GM12874 (cell line): ENCODE measurements at regions not wholly inside any gene's neighbourhood (a gene's known extent, or its start where the extent isn't known, plus 50 kb on each side); places are given as distances from the start of the nearest gene placed in this dataset.

Source experiments
- CTCF ChIP-seq: IDR thresholded peaks from 2 replicates; pipeline ENCODE4 v1.5.1; 2011; ENCODE audit warnings: low read depth, mild to moderate bottlenecking, control low read depth, low read length, moderate library complexity; ENCODE audit not compliant: insufficient read depth

GRCh38 chr1:110765640-110766335, 91.0 kb upstream of the KCNA3 start:
- peak; percentile 67 for TF ChIP-seq CTCF

GRCh38 chr1:110763149-110763548, 88.4 kb upstream of the KCNA3 start:
- TF ChIP-seq CTCF, result no peak

GRCh38 chr1:110760321-110760720, 85.6 kb upstream of the KCNA3 start:
- TF ChIP-seq CTCF, result no peak

GRCh38 chr1:110756506-110756905, 81.8 kb upstream of the KCNA3 start:
- no peak for TF ChIP-seq CTCF

GRCh38 chr1:110752941-110753725, 78.4 kb upstream of the KCNA3 start:
- no peak for TF ChIP-seq CTCF

GRCh38 chr1:110750562-110750961, 75.8 kb upstream of the KCNA3 start:
- no peak for TF ChIP-seq CTCF

- no peak for TF ChIP-seq CTCF
Measured at GRCh38 chr1:110749960-110750359, 75.2 kb upstream of the KCNA3 start.
